GM13976 (cell line): ENCODE measurements at regions not wholly inside any gene's neighbourhood (a gene's known extent, or its start where the extent isn't known, plus 50 kb on each side); places are given as distances from the start of the nearest gene placed in this dataset.
"Not testable (repeated sequence)": the region's sequence is repeated elsewhere in the genome, so short reads cannot be mapped to it uniquely, and the experiment has no call there.

ENCODE experiments used
- DNase-seq: peaks from one replicate; pipeline ENCODE4 v3.0.0; 2012; ENCODE audit warnings: low spot score
- CTCF ChIP-seq: IDR thresholded peaks from 2 replicates; pipeline ENCODE4 v1.5.1; 2012; ENCODE audit warnings: borderline replicate concordance, mild to moderate bottlenecking; ENCODE audit not compliant: insufficient read depth; ENCODE audit errors: extremely low read depth, missing control alignments, control extremely low read depth
- in situ Hi-C: fragments of 300-500 bp; cut with MboI; formaldehyde crosslinking; loops from one replicate; pipeline ENCODE4 v1.12.0; 2022; ENCODE audit warnings: low sequenced_read_pairs, mixed read lengths, inconsistent platforms; ENCODE audit not compliant: unreplicated experiment

DNA sequence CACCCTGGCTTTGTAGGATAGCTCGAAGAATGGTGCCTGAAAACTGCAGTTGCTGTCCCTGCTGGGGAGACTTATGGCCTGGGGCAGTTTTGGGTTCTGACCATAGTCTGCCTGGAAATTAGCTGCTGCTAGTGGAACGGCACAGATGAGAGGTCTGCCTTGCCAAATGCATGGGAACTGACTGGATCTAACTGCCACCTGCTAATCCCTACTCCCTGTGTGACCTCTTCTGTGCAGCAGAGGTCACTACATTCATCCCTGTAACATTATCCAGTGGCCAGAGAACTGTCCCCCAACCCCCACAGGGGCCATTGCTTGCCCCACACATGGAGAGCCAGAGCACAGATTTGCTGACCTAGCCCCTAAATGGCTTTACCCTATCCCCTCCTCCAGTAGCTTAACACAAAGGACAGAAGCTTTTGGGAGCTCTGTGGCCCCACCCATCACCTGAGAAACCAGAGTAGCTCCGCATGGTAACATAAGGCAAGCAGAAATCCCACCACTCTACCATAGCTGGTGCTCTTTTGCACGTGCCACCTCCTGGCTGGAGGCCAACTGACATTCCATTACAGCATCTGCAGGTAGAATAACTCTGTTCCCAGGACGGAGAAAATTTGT is 840.0 kb downstream of the EPHA3 start:
- in situ Hi-C loops: no loop called here
- no peak for TF ChIP-seq CTCF
- DNase-seq: no peak

DNA sequence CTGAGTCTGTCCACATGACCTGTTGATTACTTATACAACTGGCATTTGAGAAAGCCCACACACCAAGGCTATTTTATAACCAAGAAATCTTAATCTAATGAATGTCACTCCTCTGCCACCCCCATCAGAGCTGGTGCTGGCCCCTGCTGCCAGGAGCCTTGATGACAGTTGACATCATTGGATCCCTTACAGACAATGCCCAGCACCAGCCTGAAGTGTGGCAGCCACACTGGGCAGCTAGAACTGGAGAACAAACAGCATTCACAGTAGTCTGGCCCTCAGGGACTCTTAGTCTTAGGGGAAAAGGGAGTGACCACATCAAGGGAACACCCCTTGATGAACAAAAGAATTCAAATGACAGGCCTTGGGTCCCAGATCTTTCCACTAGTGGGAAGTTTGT is 840.6 kb downstream of the EPHA3 start:
- DNase-seq: no peak
- in situ Hi-C loops: no loop called here
- no peak for TF ChIP-seq CTCF

DNA sequence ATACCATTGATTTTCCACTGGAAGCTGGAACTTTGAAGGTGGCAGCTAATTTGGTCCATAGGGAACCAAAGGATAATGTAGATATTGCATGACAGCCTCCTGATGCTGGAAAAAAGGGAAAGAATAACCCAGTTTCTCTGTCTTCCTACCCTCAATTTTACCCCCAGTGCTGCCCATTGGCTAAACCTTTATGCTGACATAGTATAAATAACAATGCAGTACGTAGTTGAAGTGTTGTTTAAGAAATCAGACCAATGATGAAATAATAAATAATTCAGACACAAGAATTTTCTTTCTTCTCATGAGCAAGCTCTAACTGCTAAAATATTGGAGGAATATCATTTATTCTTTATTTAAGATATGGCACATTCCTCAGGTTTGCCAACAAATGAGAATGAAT is 843.4 kb downstream of the EPHA3 start:
- in situ Hi-C loops: no loop called here
- no peak for TF ChIP-seq CTCF
- no peak for DNase-seq

- no peak for TF ChIP-seq CTCF
- DNase-seq: no peak
- in situ Hi-C loops: no loop called here
These were observed 846.7 kb downstream of the EPHA3 start for GRCh38 chr3:89954137-89954536.

- no peak for DNase-seq
- no peak for TF ChIP-seq CTCF
- in situ Hi-C loops: no loop called here
These were observed 847.7 kb downstream of the EPHA3 start for GRCh38 chr3:89955156-89955555.

GRCh38 chr3:89957451-89957850 is 850.0 kb downstream of the EPHA3 start:
- in situ Hi-C loops: no loop called here
- TF ChIP-seq CTCF: no peak
- no peak for DNase-seq

- in situ Hi-C loops, DNase-seq: not testable (repeated sequence)
These were observed 850.7 kb downstream of the EPHA3 start for GRCh38 chr3:89958163-89958562.
